CD4-positive, CD25-positive, alpha-beta regulatory T cell (primary cell): ENCODE measurements at regions not wholly inside any gene's neighbourhood (a gene's known extent, or its start where the extent isn't known, plus 50 kb on each side); places are given as distances from the start of the nearest gene placed in this dataset.

Source experiments
- ATAC-seq, 2 donors: fragments of 150-1000 bp; cut with Tn5 transposase; one replicate each; pipeline ENCODE4 v1.10.0; 2021; ENCODE audit warnings: low read depth in 2 of 2, moderate number of reproducible peaks in 2 of 2, moderate library complexity in 1 of 2
- DNase-seq, 3 donors: peaks; one replicate each; pipeline versions ENCODE4 v3.0.0 to v3.0.0-alpha.2; 2012 to 2022; ENCODE audit warnings: mixed read lengths in 1 of 3
- H3K27ac ChIP-seq: one replicate; pipeline ENCODE4 v1.7.0; 2013; ENCODE audit warnings: mild to moderate bottlenecking, low read length; ENCODE audit not compliant: insufficient read depth, poor library complexity, severe bottlenecking
- H3K27me3 ChIP-seq: one replicate; pipeline ENCODE4 v1.7.0; 2013; ENCODE audit warnings: low read length; ENCODE audit not compliant: control insufficient read depth, insufficient read depth
- H3K36me3 ChIP-seq: one replicate; pipeline ENCODE4 v1.7.0; 2013; ENCODE audit warnings: mild to moderate bottlenecking, low read length, moderate library complexity; ENCODE audit not compliant: control insufficient read depth, insufficient read depth
- H3K4me1 ChIP-seq: 2 replicates; pipeline ENCODE4 v1.7.0; 2013; ENCODE audit warnings: mild to moderate bottlenecking, low read length; ENCODE audit not compliant: insufficient read depth, control insufficient read depth, poor library complexity, severe bottlenecking
- H3K4me3 ChIP-seq: one replicate; pipeline ENCODE4 v1.7.0; 2013; ENCODE audit warnings: low read depth, mild to moderate bottlenecking, low read length, moderate library complexity
- H3K9me3 ChIP-seq, 2 experiments: 1 replicate in 1 of 2; 2 replicates in 1 of 2; pipeline ENCODE4 v1.7.0; 2013; ENCODE audit warnings: low read length in 2 of 2, mild to moderate bottlenecking in 1 of 2, moderate library complexity in 1 of 2; ENCODE audit not compliant: control insufficient read depth in 2 of 2
- H3K27ac Mint-ChIP-seq, 3 donors: one replicate each; pipeline ENCODE4 v1.8.0; 2020 to 2022; ENCODE audit warnings: mild to moderate bottlenecking in 3 of 3, mixed read lengths in 3 of 3, moderate library complexity in 2 of 3
- H3K27me3 Mint-ChIP-seq: one replicate; pipeline ENCODE4 v1.8.0; 2022; ENCODE audit warnings: mild to moderate bottlenecking, mixed read lengths
- H3K36me3 Mint-ChIP-seq: one replicate; pipeline ENCODE4 v1.8.0; 2020; ENCODE audit warnings: mixed read lengths
- H3K4me1 Mint-ChIP-seq, 4 donors: one replicate each; pipeline ENCODE4 v1.8.0; 2020 to 2022; ENCODE audit warnings: mixed read lengths in 4 of 4, mild to moderate bottlenecking in 1 of 4
- H3K4me3 Mint-ChIP-seq, 4 donors: one replicate each; pipeline ENCODE4 v1.8.0; 2020 to 2022; ENCODE audit warnings: mild to moderate bottlenecking in 4 of 4, mixed read lengths in 4 of 4, moderate library complexity in 3 of 4
- H3K9me3 Mint-ChIP-seq, 7 donors: one replicate each; pipeline ENCODE4 v1.8.0; 2020 to 2022; ENCODE audit warnings: mixed read lengths in 7 of 7, mild to moderate bottlenecking in 3 of 7, moderate library complexity in 2 of 7

DNA sequence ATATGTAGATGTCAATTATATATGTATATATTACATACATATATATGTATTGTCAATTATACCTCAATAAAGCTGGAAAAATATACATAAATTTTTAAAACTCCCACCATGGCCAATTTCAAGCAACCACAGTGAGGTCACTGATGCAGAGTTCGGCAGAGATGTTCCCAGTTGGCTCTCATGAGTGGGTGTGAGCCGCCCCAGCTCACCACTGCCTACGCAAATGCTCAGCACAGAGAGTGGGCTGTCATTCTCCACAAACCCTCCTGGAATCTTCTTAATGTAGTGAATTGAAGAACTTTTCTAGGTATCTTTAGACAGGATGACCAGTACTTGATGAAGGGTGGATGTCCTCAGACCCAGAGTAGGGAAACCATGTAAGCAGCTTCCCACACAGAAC is 96.6 kb upstream of the TMEM45B start:
- no peaks in the 10 kb centered on the region for H3K27me3 ChIP-seq
- peaks cover 0 to 12% (median 2%) of the 10 kb centered on the region in 4 donors for H3K4me1 Mint-ChIP-seq
- DNase-seq = no peak

DNA sequence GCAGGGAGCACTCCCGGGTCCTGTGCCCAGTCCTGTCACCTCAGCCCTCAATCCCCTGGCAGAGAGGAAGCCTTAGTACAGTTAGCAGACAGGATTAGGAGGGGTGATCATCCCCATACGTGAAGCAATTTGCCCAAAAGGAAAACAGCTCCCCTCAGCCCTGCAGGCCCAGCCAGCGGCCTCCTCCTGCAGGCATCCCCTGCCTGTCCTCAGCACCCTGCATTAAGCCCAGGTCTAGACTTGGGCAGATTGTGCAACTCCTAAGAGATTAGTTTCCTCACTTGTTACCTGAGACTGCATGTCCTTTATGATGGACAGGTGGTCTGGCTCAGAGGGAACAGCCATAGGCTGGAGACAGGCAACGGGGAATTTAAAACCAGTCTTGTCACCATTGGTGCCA is 95.5 kb upstream of the TMEM45B start:
- Histone ChIP-seq H3K27ac (no peak overlapping the region), H3K9me3 (no peaks in the 10 kb centered on the region), H3K4me3 (no peak overlapping the region), H3K27me3 (no peaks in the 10 kb centered on the region), H3K4me1 (no peaks in the 10 kb centered on the region), H3K36me3 (no peaks in the 10 kb centered on the region)
- peaks cover 0 to 2% (median 0%) of the 10 kb centered on the region in 7 donors for H3K9me3 Mint-ChIP-seq
- no peak overlapping the region for H3K4me3 Mint-ChIP-seq
- DNase-seq (no peak), ATAC-seq (no peak)
- peaks cover 0 to 12% (median 3%) of the 10 kb centered on the region in 4 donors for H3K4me1 Mint-ChIP-seq
- no peaks in the 10 kb centered on the region for H3K27me3 Mint-ChIP-seq
- H3K36me3 Mint-ChIP-seq = no peaks in the 10 kb centered on the region
- no peak overlapping the region for H3K27ac Mint-ChIP-seq

More for the DNA sequence above, 96.6 kb upstream of the TMEM45B start:
- no peaks in the 10 kb centered on the region for H3K9me3 ChIP-seq
- H3K27me3 Mint-ChIP-seq = no peaks in the 10 kb centered on the region
- no peak for ATAC-seq
- no peak overlapping the region for H3K27ac ChIP-seq
- H3K4me3 ChIP-seq = no peak overlapping the region
- no peak overlapping the region for H3K27ac Mint-ChIP-seq
- H3K36me3 ChIP-seq = no peaks in the 10 kb centered on the region
- no peaks in the 10 kb centered on the region for H3K36me3 Mint-ChIP-seq
- no peaks in the 10 kb centered on the region for H3K4me1 ChIP-seq
- no peak overlapping the region for H3K4me3 Mint-ChIP-seq
- H3K9me3 Mint-ChIP-seq = peaks cover 0 to 2% (median 0%) of the 10 kb centered on the region in 7 donors

DNA sequence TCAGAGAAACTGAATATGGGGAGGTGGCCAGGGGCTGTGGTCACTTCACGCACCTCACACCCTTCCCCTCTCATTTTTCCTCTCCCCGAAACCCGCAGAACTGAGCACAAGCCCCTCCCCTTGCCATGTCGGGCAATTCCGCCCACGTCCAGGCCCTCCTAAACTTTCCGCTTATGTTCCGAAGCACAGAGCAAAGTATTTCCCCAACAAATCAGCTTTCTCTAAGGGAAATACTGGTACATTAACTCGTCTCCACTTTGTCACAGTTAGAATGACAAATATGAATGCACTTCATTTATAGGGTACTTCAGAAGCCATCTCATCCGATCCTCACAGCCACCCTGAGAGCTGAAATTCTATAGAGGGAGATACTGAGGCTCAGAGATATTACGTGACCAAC is 94.7 kb upstream of the TMEM45B start:
- Mint-ChIP-seq H3K27me3 (no peaks in the 10 kb centered on the region), H3K27ac (no peak overlapping the region), H3K36me3 (no peaks in the 10 kb centered on the region), H3K9me3 (peaks cover 0 to 3% (median 0%) of the 10 kb centered on the region in 7 donors), H3K4me3 (no peak overlapping the region), H3K4me1 (peaks cover 0 to 12% (median 3%) of the 10 kb centered on the region in 4 donors)
- ATAC-seq = no peak
- H3K27ac ChIP-seq = no peak overlapping the region
- no peaks in the 10 kb centered on the region for H3K9me3 ChIP-seq
- H3K4me1 ChIP-seq = no peaks in the 10 kb centered on the region
- no peak for DNase-seq
- no peak overlapping the region for H3K4me3 ChIP-seq
- H3K36me3 ChIP-seq = no peaks in the 10 kb centered on the region
- H3K27me3 ChIP-seq = no peaks in the 10 kb centered on the region

DNA sequence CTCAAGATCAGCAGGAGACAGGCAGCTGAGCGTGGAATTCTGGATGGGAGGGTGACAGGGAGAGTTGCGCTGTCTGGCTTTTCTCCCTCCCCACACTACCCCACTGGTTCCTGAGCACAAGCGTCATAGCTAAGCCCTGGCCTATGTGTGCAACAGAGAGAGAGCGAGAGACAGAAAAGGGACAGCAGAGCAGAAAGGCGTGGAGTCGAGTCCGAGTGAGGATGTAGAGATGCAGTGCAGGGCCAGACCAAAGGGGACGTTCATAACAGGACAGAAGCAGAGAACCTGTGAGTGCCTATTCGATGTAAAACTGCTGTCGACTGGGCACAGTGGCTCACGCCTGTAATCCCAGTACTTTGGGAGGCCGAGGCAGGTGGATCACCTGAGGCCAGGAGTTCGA is 94.0 kb upstream of the TMEM45B start:
- Mint-ChIP-seq H3K36me3 (no peaks in the 10 kb centered on the region), H3K27ac (no peak overlapping the region), H3K9me3 (peaks cover 0 to 4% (median 0%) of the 10 kb centered on the region in 7 donors), H3K4me3 (no peak overlapping the region), H3K4me1 (peaks cover 0 to 12% (median 3%) of the 10 kb centered on the region in 4 donors), H3K27me3 (no peaks in the 10 kb centered on the region)
- DNase-seq (no peak), ATAC-seq (no peak)
- Histone ChIP-seq H3K36me3 (no peaks in the 10 kb centered on the region), H3K27ac (no peak overlapping the region), H3K27me3 (no peaks in the 10 kb centered on the region), H3K4me3 (no peak overlapping the region), H3K4me1 (no peaks in the 10 kb centered on the region), H3K9me3 (no peaks in the 10 kb centered on the region)

DNA sequence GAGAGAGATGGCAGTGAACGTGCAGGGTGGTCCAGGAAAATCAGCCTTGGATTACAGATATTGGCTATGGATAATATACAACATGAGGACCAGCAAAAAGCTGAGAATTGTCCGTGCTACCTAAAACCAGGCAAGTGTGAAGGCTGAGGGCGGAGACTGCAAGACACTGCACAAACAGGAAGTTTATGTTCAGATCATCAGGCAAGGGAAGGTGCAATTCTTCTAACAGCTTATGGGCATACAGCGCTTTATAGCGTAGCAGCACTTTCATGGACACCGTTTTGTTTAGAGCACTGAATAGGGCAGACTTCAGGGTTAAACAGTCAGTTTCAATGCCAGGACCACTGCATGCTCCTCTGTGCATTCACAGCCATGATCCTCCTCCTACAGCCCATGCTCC is 93.1 kb upstream of the TMEM45B start:
- ATAC-seq = peak; percentile 37 to 55
- Histone ChIP-seq H3K36me3 (no peaks in the 10 kb centered on the region), H3K9me3 (no peaks in the 10 kb centered on the region), H3K4me1 (no peaks in the 10 kb centered on the region), H3K27me3 (no peaks in the 10 kb centered on the region), H3K27ac (no peak overlapping the region), H3K4me3 (no peak overlapping the region)
- Mint-ChIP-seq H3K4me1 (peaks cover 0 to 12% (median 3%) of the 10 kb centered on the region in 4 donors), H3K27me3 (no peaks in the 10 kb centered on the region), H3K9me3 (peaks cover 0 to 4% (median 0%) of the 10 kb centered on the region in 7 donors), H3K4me3 (peak overlapping the region in 1 of 4 donors; percentile 39), H3K27ac (peak overlapping the region in 1 of 3 donors; percentile 64), H3K36me3 (no peaks in the 10 kb centered on the region)
- peak in 2 of 3 donors; percentile 2 to 25 for DNase-seq

DNA sequence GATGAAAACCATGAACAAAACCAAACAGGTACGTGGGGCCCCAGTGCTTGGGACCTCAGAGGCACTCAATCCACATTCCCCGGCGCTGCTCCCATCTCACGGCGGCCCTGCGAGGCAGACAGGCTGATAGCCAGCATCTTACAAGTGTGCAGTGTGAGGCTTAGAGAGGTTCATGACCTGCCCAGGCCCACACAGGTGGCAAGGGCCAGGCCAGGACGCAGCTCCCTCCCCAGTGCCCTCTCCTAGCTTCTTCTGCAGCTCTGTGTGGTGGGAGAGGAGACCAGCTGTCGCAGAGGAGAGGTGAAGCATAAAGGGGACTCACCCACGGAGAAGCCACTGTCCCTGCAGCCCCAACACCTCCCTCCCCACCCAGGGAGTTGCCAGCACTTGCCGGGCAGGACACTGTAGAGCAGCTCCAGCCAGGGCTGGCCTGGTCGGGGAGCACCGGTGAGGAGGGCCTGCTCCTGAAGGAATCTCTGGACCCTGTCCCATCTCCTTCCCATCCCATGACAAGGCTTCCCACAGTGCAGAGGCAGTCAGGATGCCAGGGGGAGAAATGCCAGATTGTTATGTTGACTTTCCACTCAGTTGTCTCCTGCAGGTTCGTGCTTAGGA is 92.4 kb upstream of the TMEM45B start:
- peaks cover 0 to 4% (median 0%) of the 10 kb centered on the region in 7 donors for H3K9me3 Mint-ChIP-seq
- H3K4me1 Mint-ChIP-seq = peaks cover 0 to 12% (median 3%) of the 10 kb centered on the region in 4 donors
- H3K27me3 ChIP-seq = no peaks in the 10 kb centered on the region
- DNase-seq (no peak), ATAC-seq (no peak)
- no peaks in the 10 kb centered on the region for H3K27me3 Mint-ChIP-seq
- no peak overlapping the region for H3K27ac ChIP-seq
- no peaks in the 10 kb centered on the region for H3K4me1 ChIP-seq
- no peaks in the 10 kb centered on the region for H3K9me3 ChIP-seq
- peak overlapping the region in 2 of 3 donors; percentile 41 to 64 for H3K27ac Mint-ChIP-seq
- no peak overlapping the region for H3K4me3 ChIP-seq
- H3K36me3 ChIP-seq = no peaks in the 10 kb centered on the region
- no peak overlapping the region for H3K4me3 Mint-ChIP-seq
- no peaks in the 10 kb centered on the region for H3K36me3 Mint-ChIP-seq

DNA sequence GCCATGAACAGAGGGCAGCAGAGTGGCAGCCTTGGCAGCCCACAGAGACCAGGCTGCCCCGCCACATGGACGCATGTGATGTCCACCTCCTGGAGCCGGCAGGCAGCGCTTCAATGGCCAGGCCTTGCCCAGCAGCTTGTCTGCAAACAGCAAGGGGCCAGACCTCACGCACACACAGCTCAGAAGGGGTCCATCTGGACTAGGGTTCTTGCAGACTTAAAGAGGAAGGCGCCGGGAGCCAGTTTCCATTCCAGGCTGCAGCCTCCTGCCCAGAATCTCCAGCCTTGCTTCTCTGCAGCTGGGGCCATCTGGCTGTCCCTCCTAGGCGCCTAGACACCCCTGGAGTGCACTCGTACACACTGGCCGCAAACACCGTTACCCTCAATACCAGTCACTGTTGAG is 91.9 kb upstream of the TMEM45B start:
- Histone ChIP-seq H3K36me3 (no peaks in the 10 kb centered on the region), H3K4me1 (no peaks in the 10 kb centered on the region), H3K4me3 (no peak overlapping the region), H3K27ac (no peak overlapping the region), H3K27me3 (no peaks in the 10 kb centered on the region), H3K9me3 (no peaks in the 10 kb centered on the region)
- Mint-ChIP-seq H3K9me3 (peaks cover 0 to 4% (median 0%) of the 10 kb centered on the region in 7 donors), H3K27ac (peak overlapping the region in 1 of 3 donors; percentile 7), H3K27me3 (no peaks in the 10 kb centered on the region), H3K36me3 (no peaks in the 10 kb centered on the region), H3K4me3 (no peak overlapping the region), H3K4me1 (peaks cover 0 to 12% (median 3%) of the 10 kb centered on the region in 4 donors)
- no peak for ATAC-seq
- no peak for DNase-seq

DNA sequence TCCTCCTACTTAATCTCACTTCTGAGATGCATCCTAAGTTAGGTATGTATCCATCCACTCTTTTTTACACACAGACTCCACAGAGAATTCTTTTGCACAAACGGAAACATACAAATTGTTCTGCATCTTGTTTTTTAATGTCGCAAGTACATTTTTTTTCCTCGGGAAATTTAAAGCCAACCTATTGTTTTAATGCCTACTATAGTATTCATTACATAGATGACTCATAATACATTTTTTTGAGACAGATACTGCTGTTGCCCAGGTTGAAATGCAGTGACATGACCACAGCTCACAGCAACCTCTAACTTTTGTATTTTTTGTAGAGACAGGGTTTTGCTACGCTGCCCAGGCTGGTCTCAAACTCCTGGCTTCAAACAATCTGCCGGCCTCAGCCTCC is 90.8 kb upstream of the TMEM45B start:
- Mint-ChIP-seq H3K4me3 (no peak overlapping the region), H3K27ac (no peak overlapping the region), H3K36me3 (no peaks in the 10 kb centered on the region), H3K9me3 (peaks cover 0 to 4% (median 0%) of the 10 kb centered on the region in 7 donors), H3K4me1 (peaks cover 0 to 12% (median 3%) of the 10 kb centered on the region in 4 donors), H3K27me3 (no peaks in the 10 kb centered on the region)
- Histone ChIP-seq H3K4me1 (no peaks in the 10 kb centered on the region), H3K9me3 (no peaks in the 10 kb centered on the region), H3K4me3 (no peak overlapping the region), H3K36me3 (no peaks in the 10 kb centered on the region), H3K27ac (no peak overlapping the region), H3K27me3 (no peaks in the 10 kb centered on the region)
- DNase-seq (no peak), ATAC-seq (no peak)
